NB4 (cell line): ENCODE measurements at regions not wholly inside any gene's neighbourhood (a gene's known extent, or its start where the extent isn't known, plus 50 kb on each side); places are given as distances from the start of the nearest gene placed in this dataset.

ENCODE experiments used
- CTCF ChIP-seq: IDR thresholded peaks from one replicate; pipeline ENCODE4 v1.5.1; 2012; ENCODE audit warnings: low read depth, low read length
- MYC ChIP-seq: IDR thresholded peaks from 2 replicates; pipeline ENCODE4 v1.6.1; 2011; ENCODE audit warnings: low read depth, low read length

GRCh38 chr5:97434021-97434420 lies 251.0 kb upstream of the RIOK2 start:
- no peak for TF ChIP-seq CTCF
- TF ChIP-seq MYC: no peak
